ENCODE measurements at regions not wholly inside any gene's neighbourhood (a gene's known extent, or its start where the extent isn't known, plus 50 kb on each side); places are given as distances from the start of the nearest gene placed in this dataset.

- Histone ChIP-seq H3K27ac (no peak overlapping the region), H3K4me1 (no peaks in the 10 kb centered on the region), H3K4me3 (no peak overlapping the region), H3K9me3 (no peaks in the 10 kb centered on the region), H3K27me3 (no peaks in the 10 kb centered on the region), H3K36me3 (replicated peaks in 1 of 2; ENCODE audit: insufficient read depth in 1 of 2, low read depth in 2 of 2) (no peaks in the 10 kb centered on the region)
- intact Hi-C loops (cut with DNase I), result no loop called here
- TF ChIP-seq, protein P1, sequence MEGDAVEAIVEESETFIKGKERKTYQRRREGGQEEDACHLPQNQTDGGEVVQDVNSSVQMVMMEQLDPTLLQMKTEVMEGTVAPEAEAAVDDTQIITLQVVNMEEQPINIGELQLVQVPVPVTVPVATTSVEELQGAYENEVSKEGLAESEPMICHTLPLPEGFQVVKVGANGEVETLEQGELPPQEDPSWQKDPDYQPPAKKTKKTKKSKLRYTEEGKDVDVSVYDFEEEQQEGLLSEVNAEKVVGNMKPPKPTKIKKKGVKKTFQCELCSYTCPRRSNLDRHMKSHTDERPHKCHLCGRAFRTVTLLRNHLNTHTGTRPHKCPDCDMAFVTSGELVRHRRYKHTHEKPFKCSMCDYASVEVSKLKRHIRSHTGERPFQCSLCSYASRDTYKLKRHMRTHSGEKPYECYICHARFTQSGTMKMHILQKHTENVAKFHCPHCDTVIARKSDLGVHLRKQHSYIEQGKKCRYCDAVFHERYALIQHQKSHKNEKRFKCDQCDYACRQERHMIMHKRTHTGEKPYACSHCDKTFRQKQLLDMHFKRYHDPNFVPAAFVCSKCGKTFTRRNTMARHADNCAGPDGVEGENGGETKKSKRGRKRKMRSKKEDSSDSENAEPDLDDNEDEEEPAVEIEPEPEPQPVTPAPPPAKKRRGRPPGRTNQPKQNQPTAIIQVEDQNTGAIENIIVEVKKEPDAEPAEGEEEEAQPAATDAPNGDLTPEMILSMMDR (IDR thresholded peaks at IDR 0.05), result no peak
- ATAC-seq (no peak), DNase-seq (no peak)
- WGBS, 2 donors, result 95 to 97% methylated on average over 1 of the region's 1 CpG
Measured at GRCh38 chr12:90512518-90512917, 442.5 kb downstream of the CCER1 start.

DNA sequence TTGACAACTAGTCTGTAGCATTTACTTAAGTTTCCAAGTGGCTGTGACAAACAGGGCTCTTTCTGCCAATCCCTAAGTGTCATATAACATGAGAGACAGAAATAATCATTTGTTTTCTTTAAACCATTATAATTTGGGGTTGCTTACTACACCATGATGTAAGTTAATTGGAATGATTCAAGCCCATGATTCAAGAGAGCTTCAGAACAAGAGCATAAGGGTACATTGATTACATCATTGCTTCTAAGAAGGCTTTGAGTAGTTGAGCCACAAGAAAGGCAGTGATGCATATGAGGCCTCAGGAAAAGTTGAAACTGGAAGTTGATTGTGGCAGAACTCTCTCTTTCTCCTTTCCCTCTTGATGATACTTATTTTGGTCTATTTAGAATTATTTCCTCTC, 444.0 kb downstream of the CCER1 start:
- ATAC-seq, result no peak
- Histone ChIP-seq H3K27me3 (no peaks in the 10 kb centered on the region), H3K36me3 (replicated peaks in 1 of 2; ENCODE audit: insufficient read depth in 1 of 2, low read depth in 2 of 2) (no peaks in the 10 kb centered on the region), H3K27ac (no peak overlapping the region), H3K4me3 (no peak overlapping the region), H3K4me1 (no peaks in the 10 kb centered on the region), H3K9me3 (no peaks in the 10 kb centered on the region)
- DNase-seq, result no peak
- intact Hi-C loops (cut with DNase I), result no loop called here
- no peak for TF ChIP-seq POLR2A (IDR thresholded peaks at IDR 0.05)
- TF ChIP-seq, protein P1 (IDR thresholded peaks at IDR 0.05), result no peak

GRCh38 chr12:90504806-90505205, 450.2 kb downstream of the CCER1 start:
- Histone ChIP-seq H3K27ac (no peak overlapping the region), H3K4me1 (no peaks in the 10 kb centered on the region), H3K9me3 (no peaks in the 10 kb centered on the region), H3K4me3 (no peak overlapping the region), H3K36me3 (replicated peaks in 1 of 2; ENCODE audit: insufficient read depth in 1 of 2, low read depth in 2 of 2) (no peaks in the 10 kb centered on the region), H3K27me3 (no peaks in the 10 kb centered on the region)
- ATAC-seq, result no peak
- DNase-seq, result no peak
- intact Hi-C loops (cut with DNase I), result no loop called here
- TF ChIP-seq, protein P1 (IDR thresholded peaks at IDR 0.05), result no peak
- no peak for TF ChIP-seq POLR2A (IDR thresholded peaks at IDR 0.05)

DNA sequence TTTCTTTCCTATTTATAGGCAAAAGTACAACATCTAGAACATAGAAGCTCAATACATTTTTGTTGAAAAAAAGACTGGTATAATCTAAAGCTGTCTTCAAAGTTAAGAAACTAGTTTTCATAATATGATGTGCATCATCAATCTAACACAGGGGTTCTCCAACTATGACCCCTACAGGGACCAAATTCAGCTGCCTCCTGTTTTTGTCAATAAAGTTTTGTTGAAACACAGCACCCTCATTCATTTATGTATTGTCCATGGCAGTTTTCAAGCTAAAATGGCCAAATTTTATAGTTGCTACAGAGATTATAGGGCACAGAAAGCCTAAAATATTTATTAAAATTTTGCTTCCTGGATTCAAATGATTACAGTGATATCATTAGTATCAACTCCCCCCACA, 452.9 kb downstream of the CCER1 start:
- H3K36me3 ChIP-seq (replicated peaks in 1 of 2; ENCODE audit: insufficient read depth in 1 of 2, low read depth in 2 of 2), result no peaks in the 10 kb centered on the region
- DNase-seq, result no peak
- intact Hi-C loops (cut with DNase I), result no loop called here
- no peaks in the 10 kb centered on the region for H3K9me3 ChIP-seq
- no peak for ATAC-seq
- no peak overlapping the region for H3K4me3 ChIP-seq
- no peak overlapping the region for H3K27ac ChIP-seq
- TF ChIP-seq POLR2A (IDR thresholded peaks at IDR 0.05), result no peak
- TF ChIP-seq, protein P1 (IDR thresholded peaks at IDR 0.05), result no peak
- no peaks in the 10 kb centered on the region for H3K4me1 ChIP-seq
- no peaks in the 10 kb centered on the region for H3K27me3 ChIP-seq

DNA sequence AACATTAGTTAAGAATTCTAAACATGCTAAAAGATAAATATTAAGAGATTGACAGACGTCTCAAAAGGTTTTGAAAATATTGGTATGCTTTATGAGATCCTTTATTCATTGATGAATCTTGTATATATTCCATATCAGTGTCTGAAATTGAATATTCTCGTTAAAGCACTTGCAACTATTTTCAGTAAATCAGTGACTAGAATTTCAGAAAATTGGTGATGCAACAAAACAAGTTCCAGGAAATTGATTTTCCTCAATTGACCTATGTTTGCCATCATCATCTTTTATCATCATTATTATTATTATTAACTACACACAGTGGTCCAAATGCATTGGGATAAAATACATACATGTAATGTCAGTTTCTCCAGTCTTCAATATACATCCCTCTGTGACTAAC, 453.6 kb downstream of the CCER1 start:
- WGBS, 2 donors, result 52 to 56% methylated on average over 2 of the region's 2 CpGs
- no peaks in the 10 kb centered on the region for H3K36me3 ChIP-seq (replicated peaks in 1 of 2; ENCODE audit: insufficient read depth in 1 of 2, low read depth in 2 of 2)
- TF ChIP-seq, protein P1 (IDR thresholded peaks at IDR 0.05), result no peak
- no peak for TF ChIP-seq POLR2A (IDR thresholded peaks at IDR 0.05)
- no peak overlapping the region for H3K4me3 ChIP-seq
- ATAC-seq (no peak), DNase-seq (no peak)
- H3K27ac ChIP-seq, result no peak overlapping the region
- H3K9me3 ChIP-seq, result no peaks in the 10 kb centered on the region
- intact Hi-C loops (cut with DNase I), result no loop called here
- H3K4me1 ChIP-seq, result no peaks in the 10 kb centered on the region
- no peaks in the 10 kb centered on the region for H3K27me3 ChIP-seq
